ENCODE measurements at regions not wholly inside any gene's neighbourhood (a gene's known extent, or its start where the extent isn't known, plus 50 kb on each side); places are given as distances from the start of the nearest gene placed in this dataset.
A peak's percentile ranks its signal among the peaks of the same experiment; 100 is the strongest.

GRCh38 chr15:34648294-34648631 is 64.8 kb upstream of the GOLGA8B start (continued):
- TF ChIP-seq GTF2F1 (IDR thresholded peaks at IDR 0.05; ENCODE audit: low read depth, low read length) (no peak), RCOR1 (IDR thresholded peaks at IDR 0.05; ENCODE audit: borderline replicate concordance in 1 of 2, low read depth in 2 of 2, low read length in 2 of 2) (no peak; a peak in 1 of 4 replicates), PATZ1 (CRISPR knock-in tag; IDR thresholded peaks at IDR 0.05; ENCODE audit: borderline replicate concordance) (no peak), ARID1B (IDR thresholded peaks at IDR 0.05) (0 out of 2 replicates have a peak, but pooled peaks have one; percentile 28), ZBTB9 (CRISPR knock-in tag; IDR thresholded peaks at IDR 0.05) (no peak), MIER1 (IDR thresholded peaks at IDR 0.05; ENCODE audit: low read depth) (no peak), MECOM (CRISPR knock-in tag; IDR thresholded peaks at IDR 0.05) (no peak), SAFB (IDR thresholded peaks at IDR 0.05; ENCODE audit: borderline replicate concordance, low read depth, low read length) (no peak), ATF7 (IDR thresholded peaks at IDR 0.05) (no peak), ZNF584 (CRISPR knock-in tag; IDR thresholded peaks at IDR 0.05; ENCODE audit: low read depth) (no peak), TGIF2 (CRISPR knock-in tag; IDR thresholded peaks at IDR 0.05) (no peak), U2AF2 (optimal IDR thresholded peaks at IDR 0.05; ENCODE audit: low read depth, low read length) (no peak), ZNF23 (CRISPR knock-in tag; IDR thresholded peaks at IDR 0.05) (no peak), LCOR (CRISPR knock-in tag; IDR thresholded peaks at IDR 0.05) (0 out of 2 replicates have a peak, but pooled peaks have one; percentile 39), DACH1 (IDR thresholded peaks at IDR 0.05; ENCODE audit: partially characterized antibody) (no peak), HCFC1 (IDR thresholded peaks at IDR 0.05; ENCODE audit: low read depth, low read length) (no peak), CREB1 (IDR thresholded peaks at IDR 0.05) (no peak), CREB1 (CRISPR knock-in tag; IDR thresholded peaks at IDR 0.05) (no peak), SIN3A (IDR thresholded peaks at IDR 0.05; ENCODE audit: borderline replicate concordance in 2 of 2, control insufficient read depth in 1 of 2, low read depth in 2 of 2, low read length in 2 of 2) (0 out of 4 replicates have a peak, but pooled peaks of 1 of the 2 experiments have one; percentile 8), THRAP3 (IDR thresholded peaks at IDR 0.05; ENCODE audit: borderline replicate concordance) (no peak), MXI1 (IDR thresholded peaks at IDR 0.05; ENCODE audit: low read depth, low read length) (no peak), ARID2 (IDR thresholded peaks at IDR 0.05) (no peak), ZBTB12 (CRISPR knock-in tag; IDR thresholded peaks at IDR 0.05) (no peak), LARP7 (IDR thresholded peaks at IDR 0.05) (no peak), ZNF239 (CRISPR knock-in tag; IDR thresholded peaks at IDR 0.05) (no peak), RBM17 (IDR thresholded peaks at IDR 0.05; ENCODE audit: borderline replicate concordance, low read depth, low read length) (no peak), PTBP1 (IDR thresholded peaks at IDR 0.05; ENCODE audit: low read depth, low read length) (no peak), KDM1A (IDR thresholded peaks at IDR 0.05) (0 out of 4 replicates have a peak, but pooled peaks of 1 of the 2 experiments have one; percentile 25), TFAM (CRISPR knock-in tag; conservative IDR thresholded peaks at IDR 0.05) (no peak), PURB (CRISPR knock-in tag; IDR thresholded peaks at IDR 0.05; ENCODE audit: low read depth) (no peak)
